GM13976 (cell line): ENCODE measurements at regions not wholly inside any gene's neighbourhood (a gene's known extent, or its start where the extent isn't known, plus 50 kb on each side); places are given as distances from the start of the nearest gene placed in this dataset.
"Not testable (repeated sequence)": the region's sequence is repeated elsewhere in the genome, so short reads cannot be mapped to it uniquely, and the experiment has no call there.

Experiments used
- DNase-seq: peaks from one replicate; pipeline ENCODE4 v3.0.0; 2012; ENCODE audit warnings: low spot score
- CTCF ChIP-seq: IDR thresholded peaks from 2 replicates; pipeline ENCODE4 v1.5.1; 2012; ENCODE audit warnings: borderline replicate concordance, mild to moderate bottlenecking; ENCODE audit not compliant: insufficient read depth; ENCODE audit errors: extremely low read depth, missing control alignments, control extremely low read depth
- in situ Hi-C: fragments of 300-500 bp; cut with MboI; formaldehyde crosslinking; loops from one replicate; pipeline ENCODE4 v1.12.0; 2022; ENCODE audit warnings: low sequenced_read_pairs, mixed read lengths, inconsistent platforms; ENCODE audit not compliant: unreplicated experiment

GRCh38 chr5:174503086-174503460 lies 221.3 kb upstream of the MSX2 start:
- in situ Hi-C loops, result no loop called here
- no peak for DNase-seq
- no peak for TF ChIP-seq CTCF

DNA sequence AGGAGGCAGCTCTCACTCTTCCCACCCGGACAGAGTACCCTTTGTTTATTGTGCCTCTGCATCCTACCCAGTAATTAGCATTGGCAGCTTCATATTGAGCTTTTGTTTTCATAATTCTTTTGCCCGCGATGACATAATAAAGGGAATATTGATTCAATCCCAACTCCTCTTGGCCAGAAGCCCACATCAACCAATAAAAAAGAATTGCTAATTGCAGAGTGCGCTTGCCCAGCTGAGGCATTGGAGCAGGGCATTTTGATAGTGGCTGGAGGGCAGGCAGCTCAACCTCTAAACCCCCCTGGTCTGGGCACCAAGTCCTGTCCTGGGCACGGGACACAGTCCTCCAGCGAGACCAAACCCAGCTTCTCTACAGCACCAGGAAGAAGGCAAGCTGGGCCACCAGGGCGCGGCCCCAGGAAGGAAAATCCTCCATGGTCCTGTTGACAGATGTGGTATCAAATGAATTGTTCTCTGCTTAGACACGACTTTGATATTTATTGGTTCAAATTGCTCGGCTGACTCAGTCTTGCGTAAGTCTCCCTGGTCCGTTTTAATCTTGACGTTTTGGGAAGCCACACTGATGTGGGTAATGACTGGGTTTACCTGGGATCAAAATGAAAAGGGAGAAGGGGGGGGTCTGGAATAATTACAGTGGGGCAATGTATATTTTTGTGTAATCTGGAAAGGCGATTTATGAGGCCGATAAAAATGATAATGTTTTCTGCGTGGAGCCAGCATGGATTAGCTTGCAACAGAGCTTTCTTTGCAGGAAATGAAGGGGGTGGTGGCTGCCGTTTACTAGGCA lies 220.7 kb upstream of the MSX2 start:
- no peak for TF ChIP-seq CTCF
- DNase-seq, result no peak
- in situ Hi-C loops, result no loop called here

DNA sequence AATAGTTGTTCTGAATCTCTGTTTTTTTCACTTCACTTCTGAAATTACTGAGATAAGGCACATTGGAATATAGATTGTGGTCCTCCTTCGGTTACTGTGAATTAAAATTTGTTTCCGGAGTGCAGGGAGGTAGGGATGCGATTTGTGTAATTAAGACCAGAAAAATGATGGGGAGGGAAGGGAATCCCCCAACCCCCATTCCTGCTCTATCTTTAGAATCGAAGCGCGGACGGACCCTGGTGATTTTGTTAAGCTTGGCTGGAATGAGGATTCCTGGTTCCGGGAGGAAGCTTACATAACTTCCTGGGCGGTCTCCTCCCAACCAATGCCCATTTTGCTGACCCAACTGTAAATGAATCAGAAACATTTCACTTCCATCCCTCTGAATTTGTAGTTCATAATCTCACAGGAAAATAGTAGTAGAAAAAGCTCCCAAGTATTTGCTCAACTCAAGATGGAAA lies 220.1 kb upstream of the MSX2 start:
- TF ChIP-seq CTCF, result no peak

GRCh38 chr5:174505621-174506020 lies 218.8 kb upstream of the MSX2 start:
- in situ Hi-C loops, result no loop called here
- no peak for DNase-seq
- TF ChIP-seq CTCF, result no peak

More for the DNA sequence above, 220.1 kb upstream of the MSX2 start:
- in situ Hi-C loops, result no loop called here
- DNase-seq, result no peak

DNA sequence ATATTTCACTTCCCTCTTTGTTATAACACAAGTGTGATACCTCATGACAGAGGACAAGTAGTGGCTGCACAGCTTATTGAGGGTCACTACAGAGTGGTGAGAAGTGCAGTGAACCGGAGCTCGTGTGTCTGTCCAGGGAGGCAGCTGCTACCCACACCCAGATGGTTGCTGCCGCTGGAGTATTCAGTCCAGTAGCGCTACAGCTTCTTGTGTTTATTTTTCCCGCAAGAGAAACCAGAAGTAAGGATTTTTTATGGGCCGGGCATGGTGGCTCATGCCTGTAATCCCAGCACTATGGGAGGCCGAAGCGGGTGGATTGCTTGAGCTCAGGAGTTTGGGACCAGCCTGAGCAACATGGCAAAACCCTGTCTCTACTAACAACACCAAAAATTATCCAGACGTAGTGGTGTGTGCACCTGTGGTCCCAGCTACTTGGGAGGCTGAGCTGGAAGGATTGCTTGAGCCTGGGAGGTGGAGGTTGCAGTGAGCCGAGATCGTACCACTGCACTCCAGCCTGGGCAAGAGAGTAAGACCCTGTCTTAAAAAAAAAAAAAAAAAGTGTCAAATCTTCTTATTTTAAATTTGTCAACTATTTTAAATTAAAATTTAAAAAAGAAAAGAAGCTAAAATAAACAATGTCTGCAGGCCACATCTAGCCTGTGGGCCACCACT lies 213.5 kb upstream of the MSX2 start:
- not testable (repeated sequence) for DNase-seq

GRCh38 chr5:174511714-174512253 lies 212.6 kb upstream of the MSX2 start:
- in situ Hi-C loops, result no loop called here
- DNase-seq, result no peak
- TF ChIP-seq CTCF, result no peak

More for the DNA sequence above, 213.5 kb upstream of the MSX2 start:
- in situ Hi-C loops, result not testable (repeated sequence)

DNA sequence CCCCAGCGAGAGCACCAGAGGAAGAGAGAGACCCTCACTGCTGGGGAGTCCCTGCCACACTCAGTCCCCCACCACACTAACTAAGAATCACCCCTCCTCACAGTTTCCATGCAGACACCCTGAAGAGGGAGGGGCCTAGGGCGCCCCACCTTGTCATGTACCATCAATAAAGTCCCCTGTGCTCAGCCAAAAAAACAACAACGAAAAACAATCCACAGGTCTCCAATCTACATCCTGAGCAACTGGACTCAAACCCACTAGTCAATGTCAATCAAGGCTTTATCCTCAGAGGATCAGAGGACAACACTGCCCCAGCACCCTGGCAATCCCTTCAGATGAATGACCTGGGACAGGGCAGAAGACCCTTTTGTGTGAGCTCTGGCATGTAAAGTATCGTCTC lies 210.1 kb upstream of the MSX2 start:
- no peak for TF ChIP-seq CTCF
- DNase-seq, result no peak
- in situ Hi-C loops, result no loop called here
